Cardiac septum (tissue), 1 donor: ENCODE measurements at regions not wholly inside any gene's neighbourhood (a gene's known extent, or its start where the extent isn't known, plus 50 kb on each side); places are given as distances from the start of the nearest gene placed in this dataset.

Source experiments
- DNase-seq: peaks from one replicate; pipeline ENCODE4 v3.0.0-alpha.2; 2020; ENCODE audit warnings: low spot score
- intact Hi-C: fragments of 100-400 bp; cut with DNase I; formaldehyde crosslinking; loops from one replicate; pipeline ENCODE4 v1.14.0; 2022
- donor health status: DM: no; HTN: no; CAD: no.

DNA sequence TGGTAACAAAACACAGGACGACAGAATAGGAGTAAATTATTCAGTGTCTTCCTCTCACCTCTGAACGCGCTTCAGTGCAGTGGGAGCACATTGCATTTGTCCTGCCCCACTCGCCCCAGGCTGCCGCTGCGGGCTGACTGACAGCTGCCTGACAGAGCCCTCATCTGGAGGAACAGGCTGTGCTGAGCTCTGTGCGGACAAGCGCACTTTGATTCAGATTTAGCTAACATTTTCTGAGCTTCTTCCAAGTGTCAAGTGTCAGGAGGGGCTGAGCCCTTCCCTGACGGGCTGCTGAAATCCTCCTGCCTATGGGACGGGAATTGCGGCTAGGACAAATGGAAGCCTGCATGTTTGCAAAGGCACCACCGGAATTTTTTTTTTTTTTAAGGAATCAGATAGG, 383.0 kb upstream of the CDH4 start:
- no peak for DNase-seq
- intact Hi-C loops, result no loop called here

DNA sequence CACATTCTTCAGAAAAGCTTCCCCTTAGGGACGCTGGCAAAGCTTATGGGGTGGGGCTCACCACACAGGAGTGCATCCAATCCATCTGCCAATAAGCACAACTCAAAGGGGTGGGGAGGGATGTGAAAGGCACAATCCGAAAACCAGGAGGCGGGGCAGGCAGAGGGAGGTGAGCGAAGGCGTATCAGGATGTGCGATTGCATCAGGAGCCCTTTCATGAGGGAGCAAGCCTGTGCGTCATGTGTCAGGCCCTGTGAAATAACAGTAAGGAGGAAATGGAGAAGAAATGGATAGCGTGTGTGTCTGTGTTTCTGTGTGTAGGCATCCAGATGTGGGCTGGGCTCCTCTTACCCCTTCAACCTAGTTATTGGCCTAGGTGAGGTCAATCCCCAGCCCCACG, 382.4 kb upstream of the CDH4 start:
- intact Hi-C loops, result no loop called here

DNA sequence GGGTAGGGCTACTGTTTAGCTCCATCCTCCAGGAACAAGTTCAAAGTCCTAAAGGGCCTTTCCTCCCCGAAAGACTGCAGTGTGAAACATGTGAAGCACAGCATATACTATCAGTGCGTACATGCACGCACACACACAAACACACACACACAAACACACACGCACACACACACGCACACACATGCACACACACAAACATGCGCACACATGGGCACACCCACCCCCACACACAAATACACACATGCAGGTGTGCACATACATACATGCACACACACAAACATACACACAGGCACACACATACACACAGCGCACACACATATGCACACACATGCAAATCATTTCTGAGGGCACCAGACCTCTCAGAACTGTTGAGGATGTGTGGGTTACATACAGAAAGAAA, 382.0 kb upstream of the CDH4 start:
- intact Hi-C loops, result no loop called here
- DNase-seq, result no peak

More for the DNA sequence above, 382.4 kb upstream of the CDH4 start:
- DNase-seq, result no peak

DNA sequence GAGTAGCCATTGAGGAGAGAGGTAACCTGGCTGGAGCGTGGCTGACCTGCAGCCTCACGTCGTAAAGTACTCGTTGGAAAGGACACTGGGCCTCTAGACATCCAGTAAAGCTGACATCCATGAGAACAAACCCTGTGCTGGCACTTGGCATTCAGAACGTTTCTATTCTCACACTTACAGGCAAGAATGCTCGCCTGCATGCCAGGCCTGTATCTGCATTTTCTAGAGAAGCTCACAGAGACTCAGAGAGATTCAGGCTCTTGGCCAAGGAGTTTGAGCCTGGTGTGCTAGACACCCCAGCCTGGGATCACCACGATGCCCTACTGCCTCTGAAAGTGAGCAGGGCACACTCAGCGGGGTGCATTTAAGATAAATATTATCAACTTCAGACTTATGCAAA, 379.8 kb upstream of the CDH4 start:
- DNase-seq, result no peak
- intact Hi-C loops, result no loop called here

DNA sequence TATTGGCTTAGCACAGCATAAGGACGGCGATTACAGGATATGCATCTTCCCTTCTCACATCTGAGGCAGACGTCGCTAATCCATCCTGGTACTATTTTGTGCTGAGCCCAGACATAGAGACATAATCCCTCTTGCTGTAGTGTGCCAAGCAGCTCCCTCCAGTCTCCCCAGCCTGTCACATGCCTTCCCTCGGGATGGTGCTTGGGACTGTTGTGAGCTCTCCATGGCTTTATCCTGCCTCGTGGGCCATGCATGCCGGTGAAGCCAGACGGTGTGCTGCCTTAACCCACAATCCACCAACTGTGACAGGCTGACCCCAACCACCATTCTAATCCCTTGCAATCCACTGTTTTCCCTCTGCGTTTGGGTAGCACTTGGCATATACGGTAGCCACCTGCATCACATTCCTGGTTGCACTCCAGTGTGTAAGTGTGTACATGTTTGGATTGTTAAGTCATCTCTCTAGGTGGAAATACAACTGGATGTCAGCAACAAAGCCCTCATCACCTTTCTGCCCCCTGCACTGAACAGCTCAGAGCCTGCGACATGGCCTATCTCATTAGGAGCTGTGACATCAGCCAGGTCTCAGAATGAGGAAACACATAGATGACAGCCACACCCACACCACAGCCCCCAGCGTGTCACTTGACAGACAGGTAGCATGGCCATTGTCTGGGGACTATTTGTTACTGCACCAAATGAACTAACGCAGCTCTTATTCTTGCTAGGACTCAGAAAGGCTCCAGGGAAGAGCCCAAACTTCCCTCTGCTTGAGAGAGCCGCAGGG, 374.8 kb upstream of the CDH4 start:
- intact Hi-C loops, result no loop called here
- DNase-seq, result no peak

DNA sequence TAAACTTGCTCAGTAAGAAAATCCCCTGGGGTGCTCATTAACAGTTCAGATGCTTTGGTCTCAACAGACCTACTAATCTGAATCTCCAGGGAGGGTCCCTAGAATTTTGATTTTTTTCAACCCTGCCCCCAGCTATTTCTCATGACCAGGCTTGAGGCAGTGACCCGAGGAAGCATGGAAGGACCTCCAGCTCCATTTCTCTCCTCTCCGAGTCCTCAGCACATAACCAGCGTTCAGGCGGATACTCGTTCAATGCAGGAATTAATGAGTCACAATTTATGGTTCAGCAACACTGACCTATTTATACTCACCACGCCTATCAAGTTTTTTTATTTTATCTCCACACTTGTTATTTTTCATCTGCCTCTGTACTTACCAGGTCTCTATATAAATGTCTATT, 369.2 kb upstream of the CDH4 start:
- no peak for DNase-seq
- intact Hi-C loops, result no loop called here

DNA sequence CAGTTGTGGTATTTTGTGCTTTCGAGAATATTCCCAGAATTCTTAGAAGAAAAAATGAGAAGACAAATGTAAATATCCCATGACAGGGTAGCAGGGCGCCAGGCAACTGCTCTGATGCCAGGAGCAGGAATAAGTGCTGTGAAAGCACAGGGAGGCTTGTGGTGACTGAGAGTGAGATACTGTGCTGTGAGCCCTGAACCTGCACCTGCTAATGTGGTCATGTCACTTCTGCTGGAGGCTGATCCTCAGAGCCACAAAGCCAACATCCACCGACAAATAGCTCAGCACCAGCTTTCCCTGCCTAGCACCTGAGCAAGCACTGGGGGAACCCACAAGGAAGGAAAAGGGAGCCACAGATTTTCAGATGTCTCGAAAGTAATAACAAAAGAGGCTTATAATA, 368.6 kb upstream of the CDH4 start:
- no peak for DNase-seq
- intact Hi-C loops, result no loop called here

DNA sequence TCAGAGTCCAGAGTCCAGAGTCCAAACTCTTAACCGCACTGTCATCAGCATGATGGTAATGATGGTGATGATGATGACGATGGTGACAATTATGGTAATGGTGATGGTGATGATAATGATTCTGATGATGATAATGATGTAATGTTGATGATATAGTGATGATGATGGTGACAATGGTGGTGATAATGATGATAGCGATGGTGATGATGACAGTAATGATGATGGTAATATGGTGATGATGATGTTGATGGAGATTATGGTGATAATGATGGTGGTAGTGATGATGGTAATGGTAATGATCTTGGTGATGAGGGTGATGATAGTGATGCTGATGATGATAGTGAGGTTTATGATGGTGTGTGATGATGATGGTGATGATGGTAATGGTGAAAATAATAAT, 367.8 kb upstream of the CDH4 start:
- no peak for DNase-seq
- intact Hi-C loops, result no loop called here

DNA sequence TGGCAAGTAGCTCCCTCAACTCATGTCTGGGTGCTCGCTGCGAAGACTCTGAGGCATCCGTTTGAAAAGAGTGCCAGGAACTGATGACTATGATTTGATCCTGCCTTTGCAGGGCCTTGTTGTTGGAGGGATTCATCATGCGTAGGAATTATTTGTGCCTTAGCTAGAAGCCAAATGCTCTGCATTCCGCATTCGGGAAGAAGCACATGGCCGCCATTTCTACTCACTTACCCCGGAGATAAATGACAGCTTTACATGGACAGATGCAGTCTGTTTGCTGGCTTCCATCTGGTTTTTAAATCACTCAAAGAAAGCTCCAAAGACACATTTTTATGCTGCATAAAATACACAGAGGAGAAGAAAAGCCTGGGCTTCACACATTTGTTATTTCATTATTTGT, 363.3 kb upstream of the CDH4 start:
- intact Hi-C loops, result no loop called here
- no peak for DNase-seq

DNA sequence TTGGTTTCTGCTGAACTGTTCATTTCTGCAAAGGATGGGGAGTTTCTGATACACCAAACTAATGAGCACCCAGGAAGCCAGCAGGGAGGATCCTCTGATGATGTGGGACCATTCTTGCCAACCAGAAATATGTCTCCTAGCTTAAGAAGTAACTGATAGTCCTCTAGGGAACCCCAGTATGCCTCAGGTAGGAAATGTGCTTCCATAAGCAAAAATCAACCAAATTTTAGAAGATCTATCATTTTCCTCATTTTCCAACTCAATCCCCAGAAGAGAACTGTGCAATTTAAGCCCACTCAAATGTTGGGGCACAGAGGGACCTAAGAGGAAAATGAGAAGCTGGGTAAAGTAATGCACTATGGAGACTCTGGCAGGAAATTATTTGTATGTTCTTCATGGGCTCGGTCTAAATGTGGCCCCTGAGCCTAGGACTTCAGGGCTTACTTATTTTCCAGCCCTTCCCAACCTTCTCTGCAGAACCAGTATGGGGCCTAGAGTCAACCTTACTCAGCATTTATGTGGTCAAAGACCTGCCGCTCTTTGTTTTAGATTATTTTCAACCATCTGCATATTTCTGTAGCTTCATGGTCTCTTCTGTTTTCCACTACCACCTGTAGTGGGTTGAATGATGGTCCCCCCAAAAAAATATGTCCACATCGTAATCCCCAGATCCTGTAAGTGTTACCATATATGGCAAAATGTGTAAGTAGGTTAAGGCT, 359.8 kb upstream of the CDH4 start:
- intact Hi-C loops, result no loop called here

DNA sequence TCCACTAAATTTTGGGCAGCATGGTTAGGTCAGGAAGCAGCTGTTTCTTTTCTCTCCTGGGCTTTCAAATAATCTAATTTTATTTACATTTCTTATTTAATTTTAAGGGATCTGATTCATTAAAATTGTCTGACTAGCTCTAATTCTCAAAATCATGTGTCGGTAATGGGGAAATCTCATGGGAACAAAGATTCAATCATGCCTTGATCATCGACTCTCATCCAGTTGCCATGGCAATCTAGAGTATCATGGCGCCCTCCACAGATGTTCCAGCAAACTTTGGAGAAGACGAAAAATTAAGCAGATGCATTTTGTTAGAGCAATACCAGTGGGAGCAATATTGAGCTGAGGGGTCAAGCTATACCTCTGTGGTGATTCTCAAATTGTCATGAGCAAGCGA, 358.0 kb upstream of the CDH4 start:
- DNase-seq, result no peak

More for the DNA sequence above, 359.8 kb upstream of the CDH4 start:
- no peak for DNase-seq

DNA sequence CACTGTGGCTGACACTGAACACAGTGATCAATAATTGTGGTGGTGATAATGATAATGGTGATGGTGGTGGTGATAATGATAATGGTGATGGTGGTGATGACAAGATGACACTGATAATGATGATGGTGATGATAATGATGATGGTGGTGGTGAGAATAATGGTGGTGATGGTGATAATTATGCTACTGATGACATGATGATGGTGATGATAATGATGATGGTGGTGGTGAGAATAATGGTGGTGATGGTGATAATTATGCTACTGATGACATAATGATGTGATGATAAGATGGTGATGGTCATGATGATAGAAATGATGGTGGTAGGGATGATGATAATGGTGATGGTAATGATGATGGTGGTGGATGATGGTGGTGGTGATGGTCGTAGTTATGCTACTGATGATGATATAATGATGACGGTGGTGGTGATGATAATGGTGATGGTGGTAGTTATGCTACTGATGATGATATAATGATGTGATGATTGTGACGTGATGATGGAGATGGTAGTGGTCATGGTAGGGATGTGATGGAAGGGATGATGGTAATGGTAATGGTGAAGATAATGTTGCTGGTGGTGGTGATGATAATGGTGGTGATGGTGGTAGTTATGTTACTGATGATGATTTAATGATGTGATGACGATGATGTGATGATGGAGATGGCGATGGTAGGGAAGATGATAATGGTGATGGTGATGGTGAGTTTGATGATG, 356.5 kb upstream of the CDH4 start:
- intact Hi-C loops, result no loop called here
- no peak for DNase-seq

More for the DNA sequence above, 358.0 kb upstream of the CDH4 start:
- intact Hi-C loops, result no loop called here

DNA sequence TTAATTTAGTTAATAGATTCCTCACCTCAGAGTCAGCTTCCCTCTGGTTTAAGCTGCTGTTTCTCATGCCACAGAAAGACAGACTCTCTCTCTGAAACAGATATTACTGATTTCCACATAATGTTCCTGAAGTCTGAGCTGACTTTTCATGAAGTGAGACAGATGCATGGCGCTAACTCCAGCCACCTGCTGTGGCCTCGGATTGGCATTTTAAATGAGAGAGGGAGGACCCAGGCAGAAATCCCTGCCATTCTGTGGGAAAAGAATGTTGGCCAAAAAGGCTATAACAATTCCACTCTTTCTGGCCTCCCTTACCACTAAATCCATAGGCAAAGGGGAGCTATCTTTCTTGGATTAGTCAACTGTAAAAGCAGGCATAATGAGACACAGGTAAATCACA, 354.1 kb upstream of the CDH4 start:
- no peak for DNase-seq
- intact Hi-C loops, result no loop called here

DNA sequence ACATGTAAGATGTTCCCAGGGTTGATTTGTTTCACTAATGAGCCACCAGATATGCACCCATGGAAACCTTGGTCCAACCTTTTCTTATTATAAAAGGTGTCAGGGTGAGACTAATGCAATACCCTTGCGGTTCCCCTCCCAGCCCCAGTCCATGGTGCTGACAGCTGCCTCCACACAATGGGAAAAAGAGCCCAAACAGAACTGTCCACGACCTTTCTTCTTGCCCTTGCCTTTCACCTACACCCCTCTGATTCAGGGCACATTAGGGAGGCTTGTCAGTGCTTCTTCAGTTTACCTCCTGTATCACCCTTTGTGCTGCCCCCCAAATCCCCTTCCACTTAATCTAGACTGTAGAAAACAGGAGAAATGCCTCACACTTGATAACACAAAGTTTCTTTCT, 352.7 kb upstream of the CDH4 start:
- no peak for DNase-seq
- intact Hi-C loops, result no loop called here

DNA sequence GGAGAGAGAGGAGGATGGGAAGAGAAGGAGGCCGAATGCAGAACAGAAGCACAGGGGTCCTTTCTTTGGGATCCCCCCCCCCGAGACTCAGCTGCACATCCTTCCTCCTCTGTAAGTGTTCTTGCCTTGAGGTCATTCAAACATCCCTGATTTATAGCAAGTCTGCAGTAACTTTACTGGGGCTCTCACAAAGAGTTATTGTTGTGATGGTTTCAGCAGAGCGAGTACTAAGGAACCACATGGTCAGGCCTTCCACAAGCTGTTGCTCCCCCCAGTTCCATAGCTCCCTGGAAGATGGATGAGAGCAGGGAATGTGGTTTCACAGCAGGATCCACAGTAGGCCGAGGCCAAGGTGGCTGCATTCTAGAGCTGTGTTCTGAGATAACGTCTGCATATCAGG, 351.4 kb upstream of the CDH4 start:
- no peak for DNase-seq
- intact Hi-C loops, result no loop called here

DNA sequence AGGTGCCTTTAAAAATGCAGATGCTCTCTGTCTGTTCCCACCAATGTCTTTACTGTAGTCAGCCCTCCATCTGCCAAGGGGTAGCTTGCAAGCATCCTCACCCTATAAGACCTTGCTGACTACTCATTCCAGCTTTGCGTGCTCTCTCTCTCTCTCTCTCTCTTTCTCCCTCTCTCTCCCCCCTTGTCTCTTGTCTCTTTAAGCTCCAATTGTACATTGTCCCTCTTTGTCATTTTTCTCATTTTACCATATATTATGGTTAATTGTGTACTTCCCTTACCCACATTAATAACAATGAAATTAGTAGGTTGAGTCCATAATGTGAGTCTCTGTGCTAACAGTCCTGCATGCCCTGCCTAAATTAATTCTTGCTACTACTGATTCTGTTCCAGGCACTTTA, 350.2 kb upstream of the CDH4 start:
- no peak for DNase-seq
- intact Hi-C loops, result no loop called here

DNA sequence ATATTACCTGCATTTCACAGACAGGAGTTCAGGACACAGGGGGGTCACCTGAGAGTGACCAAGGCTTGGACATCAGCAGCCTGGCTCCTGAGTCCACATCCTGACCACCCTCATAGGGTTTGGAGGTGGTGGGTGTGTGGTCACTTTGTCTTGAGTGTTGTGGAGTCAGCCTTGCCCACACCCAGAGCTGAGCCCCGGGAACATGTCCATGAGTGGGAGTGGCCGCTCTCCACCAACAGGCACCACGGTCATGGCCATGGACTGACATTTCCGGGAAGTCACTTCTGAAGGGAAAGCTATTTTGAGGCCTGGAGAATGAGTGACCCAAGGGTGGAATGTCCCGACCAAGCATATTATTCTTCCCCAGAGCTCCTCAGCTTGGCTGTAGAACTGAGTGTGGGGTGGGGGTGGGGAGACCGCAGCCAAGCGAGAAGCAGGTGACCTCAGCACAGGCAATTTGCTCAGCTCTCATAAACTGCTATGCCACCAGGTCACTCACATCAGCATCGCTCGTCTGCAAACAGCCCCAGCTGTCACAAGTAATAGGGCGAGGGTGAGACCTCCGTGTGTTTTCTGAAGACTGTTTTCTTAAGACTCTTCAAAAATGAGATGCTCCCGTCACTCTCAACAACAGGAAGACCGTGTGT, 348.6 kb upstream of the CDH4 start:
- intact Hi-C loops, result no loop called here

DNA sequence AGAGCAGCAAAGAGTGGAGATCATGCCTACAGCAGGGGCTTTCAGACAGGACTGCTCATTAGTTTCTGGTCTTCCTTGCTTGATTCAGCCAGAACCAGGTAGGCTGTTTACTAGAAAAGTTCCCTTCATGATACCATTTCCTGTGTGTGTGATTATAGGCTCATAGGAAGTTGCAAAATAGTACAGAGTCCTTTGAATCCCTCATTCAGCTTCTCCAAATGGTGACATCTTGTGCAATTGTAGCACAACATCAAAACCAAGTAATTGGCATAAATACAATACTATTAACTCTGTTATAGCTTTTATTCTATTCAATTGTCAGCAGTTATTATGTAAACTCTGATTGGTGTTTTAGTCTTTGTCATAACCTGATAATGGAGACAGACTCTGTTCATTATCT, 347.3 kb upstream of the CDH4 start:
- intact Hi-C loops, result no loop called here
- no peak for DNase-seq

More for the DNA sequence above, 348.6 kb upstream of the CDH4 start:
- no peak for DNase-seq

DNA sequence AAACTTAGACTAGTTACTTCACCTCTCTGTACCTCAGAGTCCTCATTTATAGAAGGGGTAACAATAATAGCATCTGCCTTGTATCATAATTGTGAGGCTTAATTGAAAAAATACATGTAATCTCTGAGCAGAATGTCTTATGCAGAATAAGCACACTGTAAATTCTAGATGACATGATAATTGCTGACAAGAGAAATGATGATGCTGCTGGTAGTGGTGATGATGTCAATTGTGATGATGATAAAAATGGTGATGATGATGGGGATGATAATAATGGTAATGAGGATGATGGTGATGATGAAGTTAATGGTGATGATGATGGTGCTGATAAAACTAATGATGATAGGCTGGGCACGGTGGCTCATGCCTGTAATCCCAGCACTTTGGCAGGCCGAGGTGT, 346.1 kb upstream of the CDH4 start:
- intact Hi-C loops, result no loop called here
- DNase-seq, result no peak

DNA sequence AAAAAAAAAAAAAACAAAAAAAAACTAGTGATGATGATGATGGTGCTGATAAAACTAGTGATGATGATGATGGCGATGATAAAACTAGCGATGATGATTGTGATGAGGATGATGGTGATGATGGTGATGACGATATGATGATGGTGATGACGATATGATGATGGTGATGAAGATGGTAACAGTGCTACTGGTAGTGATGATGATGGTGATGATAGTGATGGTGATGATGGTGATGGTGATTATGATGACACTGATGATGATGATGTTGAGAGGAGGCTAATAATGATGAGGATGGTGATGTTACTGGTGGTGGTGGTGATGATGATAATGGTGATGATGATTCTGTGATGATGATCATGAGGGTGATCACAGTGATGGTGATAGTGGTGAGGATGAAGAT, 345.5 kb upstream of the CDH4 start:
- DNase-seq, result no peak
- intact Hi-C loops, result no loop called here
